CD4-positive, CD25-positive, alpha-beta regulatory T cell (primary cell): ENCODE measurements at regions not wholly inside any gene's neighbourhood (a gene's known extent, or its start where the extent isn't known, plus 50 kb on each side); places are given as distances from the start of the nearest gene placed in this dataset.

ENCODE experiments used
- ATAC-seq, 2 donors: fragments of 150-1000 bp; cut with Tn5 transposase; one replicate each; pipeline ENCODE4 v1.10.0; 2021; ENCODE audit warnings: low read depth in 2 of 2, moderate number of reproducible peaks in 2 of 2, moderate library complexity in 1 of 2
- DNase-seq, 3 donors: peaks; one replicate each; pipeline versions ENCODE4 v3.0.0 to v3.0.0-alpha.2; 2012 to 2022; ENCODE audit warnings: mixed read lengths in 1 of 3
- H3K27ac ChIP-seq: one replicate; pipeline ENCODE4 v1.7.0; 2013; ENCODE audit warnings: mild to moderate bottlenecking, low read length; ENCODE audit not compliant: insufficient read depth, poor library complexity, severe bottlenecking
- H3K27me3 ChIP-seq: one replicate; pipeline ENCODE4 v1.7.0; 2013; ENCODE audit warnings: low read length; ENCODE audit not compliant: control insufficient read depth, insufficient read depth
- H3K36me3 ChIP-seq: one replicate; pipeline ENCODE4 v1.7.0; 2013; ENCODE audit warnings: mild to moderate bottlenecking, low read length, moderate library complexity; ENCODE audit not compliant: control insufficient read depth, insufficient read depth
- H3K4me1 ChIP-seq: 2 replicates; pipeline ENCODE4 v1.7.0; 2013; ENCODE audit warnings: mild to moderate bottlenecking, low read length; ENCODE audit not compliant: insufficient read depth, control insufficient read depth, poor library complexity, severe bottlenecking
- H3K4me3 ChIP-seq: one replicate; pipeline ENCODE4 v1.7.0; 2013; ENCODE audit warnings: low read depth, mild to moderate bottlenecking, low read length, moderate library complexity
- H3K9me3 ChIP-seq, 2 experiments: 1 replicate in 1 of 2; 2 replicates in 1 of 2; pipeline ENCODE4 v1.7.0; 2013; ENCODE audit warnings: low read length in 2 of 2, mild to moderate bottlenecking in 1 of 2, moderate library complexity in 1 of 2; ENCODE audit not compliant: control insufficient read depth in 2 of 2
- H3K27ac Mint-ChIP-seq, 3 donors: one replicate each; pipeline ENCODE4 v1.8.0; 2020 to 2022; ENCODE audit warnings: mild to moderate bottlenecking in 3 of 3, mixed read lengths in 3 of 3, moderate library complexity in 2 of 3
- H3K27me3 Mint-ChIP-seq: one replicate; pipeline ENCODE4 v1.8.0; 2022; ENCODE audit warnings: mild to moderate bottlenecking, mixed read lengths
- H3K36me3 Mint-ChIP-seq: one replicate; pipeline ENCODE4 v1.8.0; 2020; ENCODE audit warnings: mixed read lengths
- H3K4me1 Mint-ChIP-seq, 4 donors: one replicate each; pipeline ENCODE4 v1.8.0; 2020 to 2022; ENCODE audit warnings: mixed read lengths in 4 of 4, mild to moderate bottlenecking in 1 of 4
- H3K4me3 Mint-ChIP-seq, 4 donors: one replicate each; pipeline ENCODE4 v1.8.0; 2020 to 2022; ENCODE audit warnings: mild to moderate bottlenecking in 4 of 4, mixed read lengths in 4 of 4, moderate library complexity in 3 of 4
- H3K9me3 Mint-ChIP-seq, 7 donors: one replicate each; pipeline ENCODE4 v1.8.0; 2020 to 2022; ENCODE audit warnings: mixed read lengths in 7 of 7, mild to moderate bottlenecking in 3 of 7, moderate library complexity in 2 of 7

DNA sequence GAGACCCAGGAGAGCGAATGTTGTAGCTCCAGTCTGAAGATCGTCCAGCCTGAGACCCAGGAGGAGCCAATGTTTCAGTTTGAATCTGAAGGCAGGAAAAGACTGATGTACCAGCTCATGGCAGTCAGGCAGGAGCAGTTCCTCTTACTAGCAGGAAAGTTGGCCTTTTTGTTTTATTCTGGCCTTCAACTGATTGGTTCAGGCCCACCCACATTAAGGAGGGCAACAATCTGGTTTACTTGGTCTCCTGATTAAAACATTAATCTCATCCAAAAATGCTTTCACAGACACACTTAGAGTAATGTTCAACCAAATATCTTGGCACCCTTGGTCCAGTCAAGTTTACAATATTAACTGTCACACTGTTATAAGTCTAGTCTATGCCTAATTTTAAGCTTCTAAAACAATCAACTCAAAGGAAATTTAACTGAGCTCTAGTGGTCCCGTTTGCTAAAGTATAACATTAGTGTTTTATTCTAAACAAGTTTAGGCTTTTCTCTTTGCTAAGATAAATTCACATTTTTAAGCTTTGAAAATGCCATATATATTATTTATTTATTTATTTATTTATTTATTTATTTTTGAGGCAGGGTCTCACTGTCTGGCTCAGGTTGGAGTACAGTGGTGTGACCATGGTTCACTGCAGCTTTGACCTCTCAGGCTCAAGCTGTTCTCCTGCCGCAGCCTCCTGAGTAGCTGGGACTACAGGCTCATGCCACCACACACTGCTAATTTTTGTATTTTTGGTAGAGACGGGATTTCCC lies 275.5 kb upstream of the SLC35B3 start:
- Histone ChIP-seq H3K27ac (no peak overlapping the region), H3K9me3 (no peaks in the 10 kb centered on the region), H3K4me1 (no peaks in the 10 kb centered on the region), H3K27me3 (no peaks in the 10 kb centered on the region), H3K4me3 (no peak overlapping the region), H3K36me3 (no peaks in the 10 kb centered on the region)
- no peak for ATAC-seq
- Mint-ChIP-seq H3K27me3 (no peaks in the 10 kb centered on the region), H3K4me3 (no peak overlapping the region), H3K9me3 (peaks cover 0 to 11% (median 2%) of the 10 kb centered on the region in 7 donors), H3K36me3 (no peaks in the 10 kb centered on the region), H3K4me1 (no peaks in the 10 kb centered on the region), H3K27ac (no peak overlapping the region)
- no peak for DNase-seq

DNA sequence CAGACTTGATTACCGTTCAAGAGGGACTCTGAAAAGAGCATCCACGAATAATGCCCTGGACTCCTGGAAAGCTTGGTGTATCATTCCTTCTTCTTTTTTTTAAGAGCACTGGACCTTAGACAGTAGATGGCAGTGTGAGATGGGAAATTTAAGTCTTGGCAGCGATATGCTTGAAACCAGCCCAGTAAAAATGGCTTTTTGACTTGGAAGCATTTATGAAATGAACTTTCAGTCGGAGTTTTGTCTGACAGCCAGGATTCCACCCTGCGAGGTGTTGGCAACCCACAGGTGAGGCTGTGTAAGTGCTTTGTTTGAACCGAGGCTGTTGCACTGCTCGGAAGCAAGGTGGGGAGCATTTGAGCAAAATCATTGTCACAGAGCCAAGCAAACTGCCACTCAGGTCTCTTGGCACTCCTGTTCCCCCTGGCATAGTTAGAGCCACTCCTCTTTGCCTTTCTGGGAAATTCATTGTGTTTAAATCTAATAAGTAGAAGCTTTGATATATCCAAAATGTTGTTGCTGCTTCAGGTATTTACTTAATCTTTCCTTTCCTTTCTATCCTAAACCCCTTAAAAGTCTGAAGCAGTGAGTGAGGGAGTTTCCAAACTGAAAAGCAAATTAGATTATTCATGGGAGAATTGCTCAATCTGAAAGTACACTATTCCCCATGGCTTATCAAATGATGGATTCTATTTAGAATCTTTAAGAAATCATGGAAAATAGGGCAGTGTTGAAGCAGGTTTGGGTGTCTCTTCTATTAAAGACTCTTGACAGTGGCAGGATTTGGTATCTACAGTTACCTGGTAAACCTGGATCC lies 272.8 kb upstream of the SLC35B3 start:
- DNase-seq (no peak), ATAC-seq (no peak)
- Mint-ChIP-seq H3K4me1 (no peaks in the 10 kb centered on the region), H3K4me3 (peak overlapping the region in 1 of 4 donors; percentile 36), H3K27ac (no peak overlapping the region), H3K36me3 (no peaks in the 10 kb centered on the region), H3K9me3 (peaks cover 0 to 11% (median 1%) of the 10 kb centered on the region in 7 donors), H3K27me3 (no peaks in the 10 kb centered on the region)
- H3K27ac ChIP-seq, result no peak overlapping the region
- H3K36me3 ChIP-seq, result no peaks in the 10 kb centered on the region
- H3K4me3 ChIP-seq, result no peak overlapping the region
- no peaks in the 10 kb centered on the region for H3K27me3 ChIP-seq
- H3K4me1 ChIP-seq, result no peaks in the 10 kb centered on the region
- no peaks in the 10 kb centered on the region for H3K9me3 ChIP-seq

- H3K27me3 Mint-ChIP-seq, result no peaks in the 10 kb centered on the region
- H3K9me3 Mint-ChIP-seq, result peaks cover 0 to 11% (median 1%) of the 10 kb centered on the region in 7 donors
- H3K4me1 Mint-ChIP-seq, result no peaks in the 10 kb centered on the region
- Histone ChIP-seq H3K9me3 (peaks cover 0 to 1% of the 10 kb centered on the region in 2 experiments), H3K27ac (no peak overlapping the region), H3K27me3 (no peaks in the 10 kb centered on the region), H3K4me3 (no peak overlapping the region), H3K36me3 (no peaks in the 10 kb centered on the region), H3K4me1 (no peaks in the 10 kb centered on the region)
- DNase-seq (no peak), ATAC-seq (no peak)
- no peak overlapping the region for H3K27ac Mint-ChIP-seq
- H3K4me3 Mint-ChIP-seq, result no peak overlapping the region
- H3K36me3 Mint-ChIP-seq, result no peaks in the 10 kb centered on the region
These were observed 272.0 kb upstream of the SLC35B3 start for GRCh38 chr6:8707369-8707768.

DNA sequence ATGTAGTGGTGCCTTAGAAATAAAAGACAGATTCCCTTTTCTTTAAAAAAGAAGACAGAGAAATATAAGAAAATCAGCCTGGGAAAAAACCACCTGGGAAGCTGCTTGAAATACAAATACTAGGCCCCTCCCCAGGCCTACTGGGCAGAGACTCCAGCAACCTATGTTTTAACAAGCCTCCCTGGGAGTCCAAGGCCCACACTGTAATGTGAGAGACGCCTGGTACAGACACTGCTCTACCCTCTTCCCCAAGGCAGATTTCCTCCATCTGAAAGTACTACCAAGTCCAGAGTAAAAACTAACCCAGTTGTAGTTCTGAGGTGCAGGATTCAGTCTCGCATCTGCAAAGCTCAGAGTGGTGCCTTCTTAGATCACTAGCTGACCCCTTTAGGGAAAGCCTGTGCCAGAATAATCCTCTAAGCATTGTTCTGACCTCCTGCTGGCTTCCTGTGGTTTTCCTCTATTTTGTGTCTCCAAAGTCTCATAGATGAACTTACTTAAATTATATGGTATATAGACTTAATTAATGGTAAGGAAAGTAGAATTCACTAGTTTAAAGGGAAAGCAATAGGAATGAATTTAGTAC lies 270.2 kb upstream of the SLC35B3 start:
- Histone ChIP-seq H3K36me3 (no peaks in the 10 kb centered on the region), H3K9me3 (peaks cover 0 to 6% of the 10 kb centered on the region in 2 experiments), H3K4me3 (no peak overlapping the region), H3K27ac (no peak overlapping the region), H3K27me3 (no peaks in the 10 kb centered on the region), H3K4me1 (no peaks in the 10 kb centered on the region)
- H3K27ac Mint-ChIP-seq, result no peak overlapping the region
- no peaks in the 10 kb centered on the region for H3K36me3 Mint-ChIP-seq
- H3K27me3 Mint-ChIP-seq, result no peaks in the 10 kb centered on the region
- H3K4me3 Mint-ChIP-seq, result no peak overlapping the region
- ATAC-seq (no peak), DNase-seq (no peak)
- peaks cover 0 to 16% (median 6%) of the 10 kb centered on the region in 7 donors for H3K9me3 Mint-ChIP-seq
- no peaks in the 10 kb centered on the region for H3K4me1 Mint-ChIP-seq

DNA sequence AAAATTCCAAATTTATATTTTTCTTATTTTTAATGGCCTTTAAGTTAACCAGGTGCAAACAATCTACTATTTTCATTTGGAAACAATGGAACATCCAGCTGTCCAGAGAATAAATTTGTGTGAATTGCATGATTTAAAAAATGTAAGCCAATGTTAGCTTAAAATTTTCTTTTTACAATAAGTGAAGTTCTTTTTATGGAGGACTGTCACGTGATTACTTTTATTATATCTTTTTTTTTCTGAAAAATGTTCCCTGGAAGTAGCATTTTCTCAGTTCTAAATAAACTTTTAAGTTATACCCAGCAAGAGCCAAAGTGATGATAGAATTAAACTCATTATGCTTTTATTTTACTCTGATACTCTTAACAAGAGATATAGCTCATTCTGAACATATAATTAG lies 267.7 kb upstream of the SLC35B3 start:
- peaks cover 1 to 16% (median 7%) of the 10 kb centered on the region in 7 donors for H3K9me3 Mint-ChIP-seq
- H3K27me3 Mint-ChIP-seq, result no peaks in the 10 kb centered on the region
- Histone ChIP-seq H3K27me3 (no peaks in the 10 kb centered on the region), H3K36me3 (no peaks in the 10 kb centered on the region), H3K27ac (no peak overlapping the region), H3K9me3 (peaks cover 0 to 6% of the 10 kb centered on the region in 2 experiments), H3K4me1 (no peaks in the 10 kb centered on the region), H3K4me3 (no peak overlapping the region)
- no peak overlapping the region for H3K27ac Mint-ChIP-seq
- ATAC-seq (no peak), DNase-seq (no peak)
- H3K4me1 Mint-ChIP-seq, result no peaks in the 10 kb centered on the region
- H3K36me3 Mint-ChIP-seq, result no peaks in the 10 kb centered on the region
- H3K4me3 Mint-ChIP-seq, result no peak overlapping the region

DNA sequence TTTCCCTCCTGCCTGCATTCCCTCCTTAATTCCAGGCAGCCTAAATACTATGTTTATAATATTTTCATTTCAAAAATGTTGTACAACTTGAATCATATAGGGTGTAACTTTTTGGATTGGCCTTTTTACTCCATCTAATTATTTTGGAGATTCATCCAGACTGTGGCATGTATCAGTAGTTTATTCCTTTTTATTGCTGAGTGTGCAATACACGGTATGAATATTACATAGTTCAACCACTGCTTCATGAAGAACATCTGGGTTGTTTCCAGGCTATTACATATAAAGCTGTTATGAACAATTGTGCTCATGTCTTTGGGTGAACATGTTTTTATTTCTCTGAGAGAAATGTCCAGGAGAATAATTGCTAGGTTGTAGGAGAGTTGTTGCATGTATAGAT lies 253.5 kb upstream of the SLC35B3 start:
- H3K4me1 ChIP-seq, result no peaks in the 10 kb centered on the region
- H3K4me1 Mint-ChIP-seq, result no peaks in the 10 kb centered on the region
- no peaks in the 10 kb centered on the region for H3K27me3 ChIP-seq
- H3K36me3 Mint-ChIP-seq, result no peaks in the 10 kb centered on the region
- H3K9me3 ChIP-seq, result peaks cover 0 to 15% of the 10 kb centered on the region in 2 experiments
- no peak overlapping the region for H3K27ac ChIP-seq
- no peaks in the 10 kb centered on the region for H3K36me3 ChIP-seq
- no peak overlapping the region for H3K4me3 Mint-ChIP-seq
- H3K27me3 Mint-ChIP-seq, result no peaks in the 10 kb centered on the region
- peaks cover 0 to 12% (median 8%) of the 10 kb centered on the region in 7 donors for H3K9me3 Mint-ChIP-seq
- no peak overlapping the region for H3K27ac Mint-ChIP-seq
- H3K4me3 ChIP-seq, result no peak overlapping the region
- DNase-seq (no peak), ATAC-seq (no peak)

- Histone ChIP-seq H3K36me3 (no peaks in the 10 kb centered on the region), H3K4me3 (no peak overlapping the region), H3K27me3 (no peaks in the 10 kb centered on the region), H3K27ac (no peak overlapping the region), H3K9me3 (peaks cover 0 to 3% of the 10 kb centered on the region in 2 experiments), H3K4me1 (no peaks in the 10 kb centered on the region)
- H3K4me1 Mint-ChIP-seq, result no peaks in the 10 kb centered on the region
- H3K9me3 Mint-ChIP-seq, result peaks cover 0 to 9% (median 3%) of the 10 kb centered on the region in 7 donors
- no peaks in the 10 kb centered on the region for H3K27me3 Mint-ChIP-seq
- no peak for DNase-seq
- H3K4me3 Mint-ChIP-seq, result no peak overlapping the region
- no peak for ATAC-seq
- no peak overlapping the region for H3K27ac Mint-ChIP-seq
- H3K36me3 Mint-ChIP-seq, result no peaks in the 10 kb centered on the region
These were observed 250.7 kb upstream of the SLC35B3 start for GRCh38 chr6:8686077-8686476.
